Heart left ventricle (tissue), 13 donors: ENCODE measurements at regions not wholly inside any gene's neighbourhood (a gene's known extent, or its start where the extent isn't known, plus 50 kb on each side); places are given as distances from the start of the nearest gene placed in this dataset.

Source experiments
- POLR2A ChIP-seq, 2 donors: fragments of 450-650 bp; IDR thresholded peaks; one replicate each; pipeline ENCODE4 v1.6.1; 2017; ENCODE audit warnings: antibody characterized with exemption in 2 of 2, mild to moderate bottlenecking in 2 of 2, moderate library complexity in 2 of 2
- TF ChIP-seq, protein P1 (sequence below), 12 donors: fragments of 200-600 bp; sonication (generic) in 4 of 12; IDR thresholded peaks; one replicate each; pipeline versions ENCODE4 v1.5.0 to v1.8.0; 2018 to 2022; ENCODE audit warnings: antibody characterized with exemption in 12 of 12, mild to moderate bottlenecking in 5 of 12
- donor health status: ischemic (EF 13 %, LVEDD 7.1; RV severe dilation, severe dysfunction).
- donor health status: DM: no; HTN: yes; CAD: no.
- donor health status: DM: no; HTN: no; CAD: no.
- donor health status: ischemic (EF 25% LVEDD 6.9; RV normal size, moderate dysfunction).
- donor health status: ischemic (EF 25% LVEDD 5.7; RV mildly dilated, moderate dysfunction).
- donor health status: ischemic (EF 35%, LVEDD 5.7; RV mildly dilated, moderate dysfunction).
- donor health status: nonischemic (EF 11% LVEDD 7.7; RV severe dilation, severe dysfunction).
- donor health status: DM: yes; HTN: yes; CAD: no.
- donor health status: PGD.
- donor health status: ischemic (EF 29% LVEDD 5.4; RV normal size, mild dysfunction).
- donor health status: nonischemic (EF 23%, LVEDD 6.1; RV moderate dilation, normal function).

DNA sequence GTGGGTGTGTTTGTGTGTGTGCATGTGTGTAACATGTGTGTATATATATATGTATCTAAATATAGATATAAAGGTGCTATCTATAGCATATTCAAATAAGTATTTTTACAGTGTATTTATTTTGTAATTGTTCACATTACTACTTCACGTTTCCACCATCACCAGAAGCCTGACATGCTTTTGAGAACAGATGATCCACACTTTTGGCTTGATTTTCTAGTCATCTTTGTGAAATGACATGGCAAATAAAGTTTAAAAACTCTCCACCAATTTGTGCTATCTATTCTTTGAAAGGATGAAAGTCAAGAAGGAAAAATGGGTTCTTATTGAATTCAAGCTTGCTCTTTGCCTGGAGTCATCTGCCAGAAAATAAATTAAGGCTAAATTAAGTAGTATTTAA lies 294.0 kb upstream of the AKR1E2 start:
- TF ChIP-seq, protein P1, sequence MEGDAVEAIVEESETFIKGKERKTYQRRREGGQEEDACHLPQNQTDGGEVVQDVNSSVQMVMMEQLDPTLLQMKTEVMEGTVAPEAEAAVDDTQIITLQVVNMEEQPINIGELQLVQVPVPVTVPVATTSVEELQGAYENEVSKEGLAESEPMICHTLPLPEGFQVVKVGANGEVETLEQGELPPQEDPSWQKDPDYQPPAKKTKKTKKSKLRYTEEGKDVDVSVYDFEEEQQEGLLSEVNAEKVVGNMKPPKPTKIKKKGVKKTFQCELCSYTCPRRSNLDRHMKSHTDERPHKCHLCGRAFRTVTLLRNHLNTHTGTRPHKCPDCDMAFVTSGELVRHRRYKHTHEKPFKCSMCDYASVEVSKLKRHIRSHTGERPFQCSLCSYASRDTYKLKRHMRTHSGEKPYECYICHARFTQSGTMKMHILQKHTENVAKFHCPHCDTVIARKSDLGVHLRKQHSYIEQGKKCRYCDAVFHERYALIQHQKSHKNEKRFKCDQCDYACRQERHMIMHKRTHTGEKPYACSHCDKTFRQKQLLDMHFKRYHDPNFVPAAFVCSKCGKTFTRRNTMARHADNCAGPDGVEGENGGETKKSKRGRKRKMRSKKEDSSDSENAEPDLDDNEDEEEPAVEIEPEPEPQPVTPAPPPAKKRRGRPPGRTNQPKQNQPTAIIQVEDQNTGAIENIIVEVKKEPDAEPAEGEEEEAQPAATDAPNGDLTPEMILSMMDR (IDR thresholded peaks at IDR 0.05) = no peak
- no peak for TF ChIP-seq POLR2A (IDR thresholded peaks at IDR 0.05)
